ENCODE measurements at regions not wholly inside any gene's neighbourhood (a gene's known extent, or its start where the extent isn't known, plus 50 kb on each side); places are given as distances from the start of the nearest gene placed in this dataset.

- no peak for TF ChIP-seq CTCF (conservative IDR thresholded peaks at IDR 0.05; ENCODE audit: low read depth, low read length)
- H3K4me3 ChIP-seq (ENCODE audit: low read length) = no peak overlapping the region
- no peak for DNase-seq (ENCODE audit: low read depth)
These were observed 49.8 kb upstream of the BLID start for GRCh38 chr11:122165607-122166371.

Data from retinal pigment epithelial cell (primary cell).